GM18907 (cell line): ENCODE measurements at regions not wholly inside any gene's neighbourhood (a gene's known extent, or its start where the extent isn't known, plus 50 kb on each side); places are given as distances from the start of the nearest gene placed in this dataset.
"Not testable (repeated sequence)": the region's sequence is repeated elsewhere in the genome, so short reads cannot be mapped to it uniquely, and the experiment has no call there.

Experiments
- ATAC-seq: cut with Tn5 transposase; IDR thresholded peaks from one replicate; pipeline ENCODE4 v1.9.1; 2021; ENCODE audit warnings: mild to moderate bottlenecking, moderate library complexity; ENCODE audit not compliant: unreplicated experiment

DNA sequence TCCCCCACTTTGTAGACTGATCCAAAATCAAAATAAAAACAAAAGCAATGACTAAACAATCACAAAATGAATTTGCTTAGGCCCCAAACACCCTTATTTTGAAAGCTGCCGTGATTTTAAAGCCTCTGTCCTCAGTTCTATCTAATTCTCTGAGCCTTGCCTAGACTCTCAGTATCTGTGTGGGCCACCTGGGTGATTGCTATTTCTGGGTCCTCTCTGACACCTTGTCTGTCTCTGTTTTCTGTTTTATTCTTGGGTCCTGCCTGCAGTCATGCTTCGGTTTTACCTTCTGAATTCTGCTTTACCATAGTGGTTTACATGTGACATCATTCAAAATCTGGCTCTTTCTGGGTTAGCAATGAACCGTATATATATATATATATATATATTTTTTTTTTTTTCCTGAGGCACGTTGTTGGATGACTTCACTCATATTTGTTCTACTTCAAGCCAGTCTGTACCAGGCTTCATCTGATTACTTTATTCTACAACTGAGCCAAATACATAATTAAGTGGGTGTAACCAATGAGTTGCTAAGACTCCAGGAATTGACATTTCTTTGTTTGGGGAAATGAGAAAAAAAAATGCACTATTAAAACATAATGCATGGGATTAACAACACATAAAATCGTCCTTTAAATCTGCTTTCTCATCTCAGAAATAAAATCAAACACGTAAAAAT lies 710.7 kb upstream of the SLIT2 start:
- no peak for ATAC-seq

DNA sequence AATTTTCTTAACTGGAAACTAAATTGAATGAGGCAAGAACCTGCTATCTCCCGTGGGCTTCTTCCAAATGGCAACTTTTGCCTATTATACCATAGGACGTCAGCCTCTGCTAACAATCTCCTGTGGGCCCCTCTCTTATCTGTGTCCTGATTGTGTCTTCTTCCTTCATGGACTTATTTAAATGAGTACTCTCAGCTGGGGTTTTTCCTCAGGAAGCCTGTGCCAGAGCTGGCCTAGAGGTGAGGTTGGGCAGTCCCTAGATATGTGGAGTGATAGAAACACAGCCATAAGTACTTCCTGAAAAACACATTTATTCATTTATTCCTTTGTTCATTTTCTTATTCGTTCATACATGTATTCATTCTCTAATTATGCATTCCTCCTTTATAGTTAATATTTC lies 712.5 kb upstream of the SLIT2 start:
- no peak for ATAC-seq

DNA sequence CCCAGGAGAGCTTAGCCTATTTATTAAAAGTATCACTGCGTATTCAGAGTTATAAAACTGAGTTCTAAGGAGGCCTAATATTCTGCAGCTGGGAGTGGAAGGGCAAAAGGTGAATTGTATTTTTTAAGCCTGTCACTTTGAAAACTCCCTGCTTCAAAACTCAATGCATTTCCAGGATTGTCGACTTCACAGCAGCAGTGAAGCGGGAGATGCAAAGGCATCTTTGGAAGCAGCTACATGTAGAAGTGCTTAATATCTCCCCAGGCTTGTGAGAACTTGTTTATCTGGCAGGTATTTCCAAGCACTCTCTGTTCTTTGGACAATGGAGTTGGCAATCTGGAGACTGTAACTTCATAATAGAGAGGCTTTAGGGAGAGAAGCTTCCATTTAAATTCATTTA lies 717.5 kb upstream of the SLIT2 start:
- no peak for ATAC-seq

DNA sequence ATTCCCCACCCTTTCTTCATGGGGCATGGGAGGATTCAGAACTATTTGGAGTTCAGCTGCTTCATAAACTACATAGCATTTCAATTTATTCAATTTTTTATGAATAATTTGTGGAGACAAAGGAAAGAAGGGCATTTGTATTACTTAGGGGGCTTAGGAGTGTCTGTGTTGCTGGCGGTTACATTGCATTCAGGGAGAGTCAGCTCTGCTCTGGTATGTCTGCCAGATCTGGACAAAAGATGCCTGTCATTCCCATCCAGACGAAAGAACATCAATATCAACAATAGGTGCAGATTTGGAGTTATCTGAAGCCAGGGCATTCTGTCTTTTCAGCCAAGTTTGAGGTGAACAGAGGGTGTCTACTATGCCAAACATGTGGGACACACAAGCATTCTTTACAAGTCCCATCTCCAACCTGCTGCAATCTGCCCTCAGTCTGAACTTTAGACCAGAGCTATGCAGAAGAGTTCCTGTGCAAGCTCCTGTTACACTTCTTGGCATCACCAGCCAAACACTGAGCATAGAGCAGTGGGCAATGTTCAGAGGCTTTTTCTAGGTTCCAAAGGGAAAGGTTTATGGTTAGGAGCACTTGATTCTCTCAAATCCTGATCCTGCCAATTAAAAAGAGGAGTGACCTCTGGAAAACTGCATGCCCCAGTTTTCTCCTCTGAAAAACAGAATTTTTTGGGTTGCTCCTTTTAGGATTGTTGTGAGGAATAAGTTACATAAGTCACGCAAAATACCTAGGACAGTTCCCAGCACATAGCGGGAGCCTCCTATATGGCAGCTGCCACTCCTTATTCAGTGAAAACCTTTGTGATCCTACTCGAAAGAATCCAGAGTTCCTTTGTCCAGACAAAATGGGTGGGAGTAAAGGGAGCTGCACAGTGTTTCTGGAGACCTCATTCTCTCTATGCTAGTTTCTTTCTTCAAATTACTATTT lies 719.5 kb upstream of the SLIT2 start:
- no peak for ATAC-seq

DNA sequence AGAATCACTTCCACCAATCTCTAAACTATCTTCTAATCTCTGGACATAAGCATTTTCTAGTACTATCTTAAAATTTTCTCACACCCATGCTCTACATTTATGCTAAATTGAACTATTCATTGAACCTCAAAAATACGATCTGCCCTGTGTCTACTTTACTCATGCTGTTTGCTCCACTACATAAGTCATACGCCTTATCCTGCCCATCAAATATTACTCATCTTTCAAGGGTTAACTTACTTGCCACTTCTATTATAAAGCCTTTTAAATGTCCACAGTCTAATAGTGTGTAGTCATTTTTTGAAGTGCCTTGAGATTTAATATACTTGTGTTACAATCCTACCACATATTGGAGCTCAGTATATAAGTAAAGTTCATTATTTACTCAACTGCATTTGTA lies 727.7 kb upstream of the SLIT2 start:
- no peak for ATAC-seq

DNA sequence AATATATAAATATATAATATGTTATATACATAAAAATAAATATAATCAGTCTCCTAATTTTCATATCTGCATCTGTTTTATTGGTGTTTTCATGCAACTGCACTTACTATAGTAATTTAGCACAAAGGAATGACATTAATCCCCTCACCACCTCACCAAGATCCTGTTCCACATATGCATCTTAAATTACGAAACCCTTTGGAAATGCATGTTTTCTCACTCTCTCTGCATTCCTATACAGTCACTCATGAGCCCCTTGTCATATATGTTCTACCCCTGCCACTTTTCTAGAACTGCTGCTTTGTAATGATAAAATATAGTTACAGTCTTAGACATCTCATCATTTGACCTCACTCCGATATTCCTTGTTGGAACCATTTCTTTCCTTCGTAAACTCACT lies 728.7 kb upstream of the SLIT2 start:
- ATAC-seq, result no peak

DNA sequence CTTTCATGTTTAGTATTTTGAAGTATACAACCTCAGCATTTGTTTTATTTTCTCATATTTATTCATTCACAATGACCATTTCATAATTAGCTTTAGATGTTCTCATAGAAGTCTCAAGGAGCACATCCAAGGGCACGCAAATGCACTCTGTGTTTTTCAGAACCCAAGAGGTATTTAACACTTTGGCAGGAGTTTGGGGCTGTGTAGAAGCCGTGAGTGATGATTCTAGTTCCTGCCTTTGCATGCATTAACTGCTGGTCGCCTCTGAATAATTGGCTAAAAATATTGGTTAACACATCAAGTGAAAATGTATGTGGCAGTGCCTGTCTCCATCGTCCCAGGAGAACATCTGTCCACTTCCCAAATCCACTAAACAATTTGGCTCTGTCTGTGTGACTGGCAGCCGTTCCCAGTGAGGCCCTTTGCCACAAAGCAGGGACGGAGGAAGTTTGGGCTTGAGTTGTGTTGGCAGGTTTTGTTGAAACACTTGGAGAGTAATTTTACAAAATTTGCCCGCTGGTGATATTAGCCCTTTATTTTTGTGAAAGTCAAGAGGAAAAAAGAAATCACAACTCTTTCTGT lies 730.7 kb upstream of the SLIT2 start:
- no peak for ATAC-seq

DNA sequence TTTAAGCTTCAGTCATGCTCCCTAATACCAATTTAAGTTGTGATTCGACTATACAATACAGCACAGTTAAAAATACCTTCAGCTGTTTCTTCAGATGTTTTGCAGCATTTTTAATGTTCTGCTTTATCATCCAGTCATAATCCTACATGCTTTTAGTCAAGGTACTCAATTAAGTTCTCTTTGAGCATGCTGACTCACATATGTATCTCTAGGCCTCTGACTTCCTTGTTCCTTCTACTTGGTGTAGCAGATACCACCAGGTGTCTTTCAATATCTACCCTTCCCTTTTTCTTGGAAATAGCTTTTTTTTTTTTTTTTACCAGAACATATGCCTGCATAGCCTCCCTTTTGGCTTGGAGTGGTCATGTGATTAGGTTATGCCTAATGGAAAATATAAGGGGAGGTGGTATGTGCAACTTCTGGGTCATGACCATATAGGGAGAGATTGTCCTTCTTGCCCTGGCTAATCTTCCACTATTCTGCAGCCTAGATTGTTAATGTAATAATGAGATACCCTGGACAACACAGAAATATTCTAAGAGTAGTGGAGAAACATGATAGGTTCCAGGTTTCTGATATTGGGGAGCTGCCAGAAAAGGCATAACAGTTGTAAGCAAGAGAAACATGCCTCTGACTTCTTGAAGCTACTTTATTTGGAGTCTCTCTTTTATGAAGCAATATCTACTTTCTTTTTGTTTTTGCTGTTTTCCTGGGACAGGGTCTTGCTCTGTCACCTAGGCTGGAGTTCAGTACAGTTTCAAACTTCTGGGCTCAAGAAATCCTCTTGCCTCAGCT lies 737.2 kb upstream of the SLIT2 start:
- no peak for ATAC-seq

DNA sequence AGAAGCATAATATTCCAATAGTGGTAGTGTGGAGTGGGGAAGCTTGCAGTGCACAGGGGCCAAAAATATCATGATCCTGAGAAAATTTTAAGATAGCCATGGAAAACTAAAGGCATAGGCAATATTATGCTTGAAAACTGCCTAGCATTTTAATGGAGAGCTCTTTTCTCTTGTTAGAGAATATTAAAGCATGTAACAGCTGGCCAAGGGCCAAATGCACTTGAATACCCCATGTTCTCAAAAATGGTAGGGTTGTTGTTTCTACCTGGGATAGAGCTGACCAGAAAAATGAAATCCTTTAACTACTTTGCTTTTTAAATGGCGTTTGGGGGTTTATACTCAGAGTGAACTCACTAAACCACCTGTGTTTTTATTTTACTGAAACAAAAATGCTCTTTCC lies 739.6 kb upstream of the SLIT2 start:
- no peak for ATAC-seq

DNA sequence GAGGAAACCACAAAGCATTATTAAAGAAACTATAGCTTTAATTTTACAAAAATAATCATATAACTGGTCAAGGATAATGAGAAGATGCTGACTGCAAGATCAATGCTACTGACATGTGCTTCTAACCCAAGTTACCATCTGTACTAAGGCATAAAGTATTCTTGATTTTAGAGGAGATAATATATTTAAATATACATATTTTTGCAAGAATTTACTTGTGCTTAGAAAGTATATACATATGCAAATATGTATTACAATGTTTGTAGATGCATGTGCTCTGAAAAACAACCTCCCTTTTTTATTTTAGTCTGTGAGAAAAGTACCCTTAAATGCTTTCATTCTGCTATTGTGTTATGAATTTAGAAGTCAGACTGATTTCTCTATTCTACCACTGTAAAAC lies 740.7 kb upstream of the SLIT2 start:
- ATAC-seq, result no peak

DNA sequence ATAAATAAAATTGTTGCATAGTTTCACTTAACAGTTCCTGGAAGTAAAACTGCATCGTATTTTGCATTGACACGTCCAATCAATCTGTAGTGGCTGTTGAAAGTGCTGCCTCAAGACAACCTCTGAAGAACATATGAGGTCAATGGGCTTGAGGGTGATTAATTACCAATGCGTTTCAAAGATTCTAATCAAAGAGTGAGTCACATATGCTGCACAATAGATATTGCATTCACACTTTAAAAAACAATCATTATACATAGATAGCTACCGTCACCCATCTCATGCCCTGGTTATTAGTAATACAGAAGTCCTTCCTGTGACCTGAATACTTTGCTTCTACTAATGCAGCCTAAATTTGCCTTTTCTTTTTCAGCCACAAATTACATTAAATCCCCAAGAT lies 743.3 kb upstream of the SLIT2 start:
- ATAC-seq, result no peak

DNA sequence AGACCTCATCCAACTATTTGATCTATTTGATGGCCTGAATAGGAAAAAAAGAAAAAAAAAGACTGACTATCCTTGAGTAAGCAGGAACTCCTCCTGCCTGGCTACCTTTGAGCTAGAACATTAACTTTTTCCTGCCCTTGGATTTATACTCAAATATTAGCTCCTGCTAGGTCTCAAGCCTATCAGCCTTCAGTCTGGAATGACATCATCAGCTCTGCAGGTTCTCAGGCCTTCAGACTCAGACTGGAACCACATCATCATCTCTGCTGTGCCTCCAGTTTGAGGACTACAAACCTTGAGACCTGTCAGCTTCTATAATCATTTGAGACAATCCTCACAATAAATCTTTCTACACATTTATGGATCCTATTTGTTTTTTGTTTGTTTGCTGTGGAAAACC lies 754.0 kb upstream of the SLIT2 start:
- no peak for ATAC-seq

DNA sequence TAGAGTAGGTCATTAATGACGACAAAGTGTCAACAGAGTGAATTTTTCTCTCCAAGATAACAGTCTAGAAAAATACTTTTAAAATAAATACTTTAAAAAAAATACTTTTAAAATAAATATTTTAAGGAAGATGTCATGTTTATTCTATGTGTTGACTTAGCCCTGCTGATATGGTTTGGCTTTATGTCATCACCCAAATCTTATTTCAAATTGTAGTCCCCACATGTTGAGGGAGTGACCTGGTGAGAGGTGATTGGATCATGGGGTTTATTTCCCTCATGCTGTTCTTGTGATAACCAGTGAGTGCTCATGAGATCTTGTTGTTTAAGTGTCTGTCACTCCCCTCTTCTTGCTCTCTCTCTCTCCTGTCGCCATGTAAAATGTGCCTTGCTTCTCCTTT lies 754.9 kb upstream of the SLIT2 start:
- no peak for ATAC-seq

DNA sequence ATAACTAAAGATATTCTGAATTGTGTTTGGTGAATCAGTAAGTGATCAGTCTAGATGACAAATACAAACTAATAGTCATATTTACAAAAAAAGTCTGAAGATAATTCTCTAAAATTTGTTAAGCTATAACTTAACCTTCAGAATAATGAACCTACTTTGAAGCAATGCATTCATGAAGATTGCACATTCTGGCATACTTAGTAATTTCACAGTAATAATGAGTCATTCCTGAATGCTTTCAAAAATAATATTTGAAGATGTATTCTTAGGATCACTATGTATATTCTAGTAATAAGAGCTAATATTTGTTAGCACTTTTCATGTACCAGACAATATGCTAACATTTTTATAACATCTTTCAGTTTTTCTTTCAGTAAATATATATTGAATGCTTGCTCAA lies 756.7 kb upstream of the SLIT2 start:
- no peak for ATAC-seq

DNA sequence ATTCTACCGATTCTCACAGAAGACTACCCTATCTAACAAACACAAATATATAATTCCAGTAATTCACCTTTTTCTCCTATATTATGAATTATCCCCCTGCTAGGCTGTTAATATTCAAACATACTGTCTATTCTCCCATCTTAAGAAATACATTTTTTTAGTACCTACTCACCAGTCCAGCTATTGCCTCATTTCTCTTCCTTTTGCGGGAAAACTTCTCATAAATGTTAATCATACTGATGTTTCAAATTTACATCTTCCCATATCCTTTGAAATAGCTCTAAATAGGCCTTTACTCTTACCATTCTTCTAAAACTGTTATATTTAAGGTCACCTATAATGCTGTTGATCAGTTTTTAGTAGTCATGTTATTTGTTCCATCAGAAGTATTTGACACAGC lies 759.1 kb upstream of the SLIT2 start:
- ATAC-seq, result no peak

DNA sequence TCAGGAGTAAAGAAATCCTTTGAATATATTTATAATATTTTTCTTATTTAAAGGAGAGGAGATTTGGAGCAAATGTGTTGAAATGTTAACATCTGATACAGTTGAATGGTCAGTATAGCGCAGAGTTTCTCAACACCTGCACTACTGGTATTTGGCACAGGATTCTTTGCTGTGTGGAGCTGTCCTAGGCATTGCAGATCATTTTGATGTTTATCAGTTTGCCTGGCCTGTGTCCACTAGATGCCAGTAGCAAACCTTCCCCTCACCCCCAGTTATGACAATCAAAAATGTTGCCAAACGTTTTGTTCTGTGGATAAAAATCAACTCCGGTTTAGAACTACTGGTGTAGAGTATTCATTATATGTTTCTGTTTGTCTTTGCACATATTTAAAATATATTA lies 765.3 kb upstream of the SLIT2 start:
- ATAC-seq, result no peak

DNA sequence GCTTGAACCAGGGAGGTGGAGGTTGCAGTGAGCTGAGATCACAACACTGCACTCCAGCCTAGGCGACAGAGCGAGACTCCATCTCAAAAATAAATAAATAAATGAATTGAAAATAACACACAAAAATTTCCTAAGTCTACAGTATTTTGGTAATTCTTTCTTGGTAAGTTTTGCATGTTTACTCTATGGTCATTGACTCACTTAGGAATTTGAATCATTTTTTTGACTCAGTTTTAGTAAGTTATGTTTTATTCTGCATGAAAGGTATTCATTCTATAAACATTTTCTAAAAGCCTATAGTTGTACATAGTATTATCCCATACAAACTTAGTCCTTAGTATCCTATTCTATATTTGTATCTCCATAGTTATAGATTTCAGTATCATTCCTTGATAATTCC lies 772.9 kb upstream of the SLIT2 start:
- ATAC-seq, result no peak

DNA sequence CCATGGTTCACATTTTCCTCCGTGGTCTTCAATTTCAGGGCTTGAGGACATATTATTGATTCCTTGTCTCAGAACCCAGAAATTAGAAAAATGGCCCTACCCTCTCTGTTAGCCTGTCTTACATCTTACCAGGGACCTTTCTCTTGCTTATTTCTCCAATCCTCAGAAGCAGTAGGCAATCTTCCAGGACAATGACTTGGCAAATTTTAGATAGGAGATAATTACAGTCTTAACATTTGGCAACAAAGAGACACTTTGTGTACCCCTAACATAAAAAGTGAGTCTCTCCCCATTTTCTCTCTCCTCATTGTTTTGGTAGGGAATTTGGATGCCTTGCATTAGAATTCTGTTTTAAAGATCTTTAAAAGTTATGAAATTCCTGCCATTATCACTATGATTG lies 778.1 kb upstream of the SLIT2 start:
- ATAC-seq, result no peak

DNA sequence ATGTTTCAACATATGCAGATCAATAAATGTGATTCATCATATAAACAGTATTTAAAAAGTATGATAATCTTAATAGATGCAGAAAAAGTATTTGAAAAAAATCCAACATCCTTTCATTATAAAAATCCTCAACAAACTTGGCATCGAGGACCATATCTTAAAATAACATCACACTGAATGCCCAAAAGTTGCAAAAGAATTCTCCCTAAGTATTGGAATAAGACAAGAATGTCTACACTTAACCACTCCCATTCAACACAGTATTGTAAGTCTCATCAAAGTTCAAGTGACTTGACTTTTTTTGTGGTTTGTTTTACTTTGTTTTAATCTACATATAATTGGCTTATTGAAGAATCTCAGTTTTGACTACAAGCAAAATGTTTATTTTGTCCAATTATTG lies 779.0 kb upstream of the SLIT2 start:
- no peak for ATAC-seq

DNA sequence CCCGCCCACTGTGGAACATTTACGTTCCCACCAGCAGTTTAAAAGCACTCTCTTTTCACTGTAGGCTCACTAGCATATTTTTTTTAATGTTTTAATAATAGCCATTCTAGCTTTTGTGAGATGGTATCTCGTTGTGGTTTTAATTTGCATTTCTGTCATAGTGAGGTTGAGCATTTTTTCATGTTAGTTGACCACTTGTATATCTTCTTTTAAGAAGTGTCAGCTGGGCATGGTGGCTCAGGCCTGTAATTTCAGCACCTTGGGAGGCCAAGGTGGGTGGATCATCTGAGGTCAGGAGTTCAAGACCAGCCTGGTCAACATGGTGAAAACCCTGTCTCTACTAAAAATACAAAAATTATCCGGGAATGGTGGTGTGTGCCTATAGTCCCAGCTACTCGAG lies 781.7 kb upstream of the SLIT2 start:
- ATAC-seq, result not testable (repeated sequence)

DNA sequence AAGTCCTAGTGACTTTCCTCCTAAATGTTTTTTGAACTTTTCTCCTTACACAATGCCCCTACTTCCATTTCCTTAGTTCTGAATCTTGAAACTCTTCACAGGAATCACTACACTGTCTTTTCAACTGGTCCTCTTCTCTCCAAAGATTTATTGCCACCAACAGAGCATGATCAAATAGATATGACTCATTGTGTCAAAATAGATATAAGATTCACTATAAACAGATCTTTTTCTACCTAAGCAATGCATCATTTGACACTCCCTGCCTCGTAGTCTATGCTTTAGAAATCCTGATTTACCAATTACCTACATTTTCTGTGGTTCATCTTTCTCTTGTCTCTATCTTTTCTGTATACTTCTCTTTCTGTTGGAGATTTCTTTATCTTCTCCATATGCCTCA lies 789.6 kb upstream of the SLIT2 start:
- no peak for ATAC-seq
